Fibroblast of the conjunctiva (primary cell): ENCODE measurements at regions not wholly inside any gene's neighbourhood (a gene's known extent, or its start where the extent isn't known, plus 50 kb on each side); places are given as distances from the start of the nearest gene placed in this dataset.

Experiments used
- DNase-seq: peaks from one replicate; pipeline ENCODE4 v3.0.0-alpha.2; 2010; ENCODE audit warnings: low read depth

GRCh38 chr3:177818712-177819240, 621.5 kb upstream of the TBL1XR1 start:
- no peak for DNase-seq

- DNase-seq = no peak
Observed at GRCh38 chr3:177820683-177821316, 623.5 kb upstream of the TBL1XR1 start.

- no peak for DNase-seq
Observed at GRCh38 chr3:177822681-177823096, 625.4 kb upstream of the TBL1XR1 start.

- DNase-seq = no peak
Observed at GRCh38 chr3:177823701-177824189, 626.5 kb upstream of the TBL1XR1 start.

- no peak for DNase-seq
Observed at GRCh38 chr3:177824190-177824786, 627.0 kb upstream of the TBL1XR1 start.

- no peak for DNase-seq
Observed at GRCh38 chr3:177824841-177825240, 627.6 kb upstream of the TBL1XR1 start.

GRCh38 chr3:177826253-177826652, 629.0 kb upstream of the TBL1XR1 start:
- no peak for DNase-seq

- DNase-seq = no peak
Observed at GRCh38 chr3:177827511-177828207, 630.4 kb upstream of the TBL1XR1 start.

GRCh38 chr3:177828208-177828565, 630.9 kb upstream of the TBL1XR1 start:
- no peak for DNase-seq

GRCh38 chr3:177830411-177830849, 633.1 kb upstream of the TBL1XR1 start:
- no peak for DNase-seq

- DNase-seq = no peak
Observed at GRCh38 chr3:177831361-177831760, 634.1 kb upstream of the TBL1XR1 start.

- DNase-seq = no peak
Observed at GRCh38 chr3:177832880-177833279, 635.6 kb upstream of the TBL1XR1 start.

- no peak for DNase-seq
Observed at GRCh38 chr3:177833332-177833731, 636.0 kb upstream of the TBL1XR1 start.

- no peak for DNase-seq
Observed at GRCh38 chr3:177835008-177835407, 637.7 kb upstream of the TBL1XR1 start.

GRCh38 chr3:177835917-177836316, 638.6 kb upstream of the TBL1XR1 start:
- DNase-seq = peak; percentile 79

GRCh38 chr3:177836671-177837070, 639.4 kb upstream of the TBL1XR1 start:
- no peak for DNase-seq

- DNase-seq = no peak
Observed at GRCh38 chr3:177837951-177838655, 640.8 kb upstream of the TBL1XR1 start.

- no peak for DNase-seq
Observed at GRCh38 chr3:177838766-177839350, 641.6 kb upstream of the TBL1XR1 start.

- no peak for DNase-seq
Observed at GRCh38 chr3:177842302-177842701, 645.0 kb upstream of the TBL1XR1 start.

GRCh38 chr3:177842743-177843734, 645.8 kb upstream of the TBL1XR1 start:
- DNase-seq = no peak
